ENCODE measurements at regions not wholly inside any gene's neighbourhood (a gene's known extent, or its start where the extent isn't known, plus 50 kb on each side); places are given as distances from the start of the nearest gene placed in this dataset.

- TF ChIP-seq CTCF (IDR thresholded peaks at IDR 0.05; ENCODE audit: low read depth, low read length) (no peak), MYC (IDR thresholded peaks at IDR 0.05; ENCODE audit: low read depth, low read length) (no peak)
Observed at GRCh38 chr16:35198223-35199199, 1739.1 kb downstream of the TP53TG3F start.

All from NB4 (cell line).